Panc1 (cell line): ENCODE measurements at regions not wholly inside any gene's neighbourhood (a gene's known extent, or its start where the extent isn't known, plus 50 kb on each side); places are given as distances from the start of the nearest gene placed in this dataset.

ENCODE experiments used
- ATAC-seq: fragments of 200-7000 bp; cut with Tn5 transposase; 2 replicates; pipeline ENCODE4 v1.9.1; 2020; ENCODE audit warnings: mild to moderate bottlenecking, moderate library complexity
- BruUV-seq: library from RNA; stranded (reverse); fragments of 400-500 nt; replicated peaks from 2 replicates; lab custom pipeline; 2021; lab: Mats Ljungman, UMichigan
- CTCF ChIA-PET: fragments of 300-600 bp; sonication (Branson Sonifier 250); formaldehyde crosslinking; loops from one replicate; lab custom pipeline; 2022; ENCODE audit warnings: antibody characterized with exemption; lab: Charles Lee
- POLR2A ChIA-PET: fragments of 300-600 bp; sonication (Branson Sonifier 250); formaldehyde crosslinking; loops from one replicate; lab custom pipeline; 2022; ENCODE audit warnings: antibody characterized with exemption; lab: Charles Lee
- DNase-seq: peaks from one replicate; pipeline ENCODE4 v3.0.0-alpha.2; 2010; ENCODE audit warnings: low read depth, low spot score
- H3K27ac ChIP-seq: 2 replicates; pipeline ENCODE4 v1.5.1; 2011; ENCODE audit warnings: mild to moderate bottlenecking, low read length, inconsistent platforms
- H3K27me3 ChIP-seq: fragments of 200-500 bp; sonication (Bioruptor generic); 2 replicates; pipeline ENCODE4 v1.6.0; 2014; ENCODE audit warnings: low read length, inconsistent platforms; ENCODE audit not compliant: control insufficient read depth, insufficient read depth
- H3K36me3 ChIP-seq: fragments of 200-500 bp; sonication (Bioruptor generic); 2 replicates; pipeline ENCODE4 v1.5.1; 2014; ENCODE audit warnings: inconsistent platforms, mild to moderate bottlenecking, low read length, moderate library complexity; ENCODE audit not compliant: control insufficient read depth, insufficient read depth
- H3K4me1 ChIP-seq: 2 replicates; pipeline ENCODE4 v1.5.1; 2011; ENCODE audit warnings: inconsistent platforms, mild to moderate bottlenecking, low read length, moderate library complexity; ENCODE audit not compliant: control insufficient read depth, insufficient read depth
- H3K4me3 ChIP-seq, 2 experiments: 2 replicates each; pipeline ENCODE4 v1.5.1; 2011 to 2012; ENCODE audit warnings: low read depth in 2 of 2, low read length in 2 of 2, mild to moderate bottlenecking in 2 of 2, inconsistent platforms in 1 of 2, moderate library complexity in 1 of 2
- H3K9me3 ChIP-seq: fragments of 200-500 bp; sonication (Bioruptor generic); 2 replicates; pipeline ENCODE4 v1.5.1; 2014; ENCODE audit warnings: low read depth, mild to moderate bottlenecking, inconsistent platforms, low read length, moderate library complexity; ENCODE audit not compliant: control insufficient read depth, insufficient read depth
- POLR2AphosphoS5 ChIP-seq: IDR thresholded peaks from 2 replicates; pipeline ENCODE4 v1.6.1; 2012; ENCODE audit warnings: mild to moderate bottlenecking, low read depth, low read length, moderate library complexity
- SIN3A ChIP-seq: IDR thresholded peaks from 2 replicates; pipeline ENCODE4 v1.6.1; 2012; ENCODE audit warnings: low read depth, mild to moderate bottlenecking, low read length, moderate library complexity, borderline replicate concordance; ENCODE audit not compliant: insufficient read depth
- TCF7L2 ChIP-seq: IDR thresholded peaks from 2 replicates; pipeline ENCODE4 v1.6.1; 2011; ENCODE audit warnings: mild to moderate bottlenecking, low read depth, low read length, inconsistent platforms
- in situ Hi-C: cut with HindIII; loops from 2 replicates; pipeline ENCODE4 v1.10.0; 2016; ENCODE audit warnings: low sequenced_read_pairs, low pct_unique_long_range_greater_than_20kb
- intact Hi-C: fragments of 100-400 bp; cut with micrococcal nuclease; formaldehyde crosslinking; loops from one replicate; pipeline ENCODE4 v1.10.0; 2022; ENCODE audit not compliant: unreplicated experiment
- TF ChIP-seq, protein P1 (sequence below): fragments of 450-650 bp; IDR thresholded peaks from 2 replicates; pipeline ENCODE4 v1.5.1; 2017; ENCODE audit warnings: mild to moderate bottlenecking
- TF ChIP-seq, protein P2 (sequence below), 2 experiments: IDR thresholded peaks; 2 replicates each; pipeline ENCODE4 v1.6.1; 2011 to 2012; ENCODE audit warnings: low read depth in 2 of 2, control low read depth in 1 of 2, low read length in 1 of 2, mild to moderate bottlenecking in 1 of 2, moderate library complexity in 1 of 2; ENCODE audit not compliant: insufficient read depth in 1 of 2

GRCh38 chr5:158599157-158599556 lies 500.6 kb downstream of the EBF1 start:
- intact Hi-C loops (no loop called here), in situ Hi-C loops (no loop called here)
- BruUV-seq, result no TSS peak
- no peak overlapping the region for H3K27ac ChIP-seq
- POLR2A ChIA-PET, result no interaction called here
- H3K36me3 ChIP-seq, result no peaks in the 10 kb centered on the region
- CTCF ChIA-PET, result no interaction called here
- no peaks in the 10 kb centered on the region for H3K27me3 ChIP-seq
- no peaks in the 10 kb centered on the region for H3K9me3 ChIP-seq
- no peaks in the 10 kb centered on the region for H3K4me1 ChIP-seq
- ATAC-seq (no peak), DNase-seq (no peak)
- TF ChIP-seq, protein P1, sequence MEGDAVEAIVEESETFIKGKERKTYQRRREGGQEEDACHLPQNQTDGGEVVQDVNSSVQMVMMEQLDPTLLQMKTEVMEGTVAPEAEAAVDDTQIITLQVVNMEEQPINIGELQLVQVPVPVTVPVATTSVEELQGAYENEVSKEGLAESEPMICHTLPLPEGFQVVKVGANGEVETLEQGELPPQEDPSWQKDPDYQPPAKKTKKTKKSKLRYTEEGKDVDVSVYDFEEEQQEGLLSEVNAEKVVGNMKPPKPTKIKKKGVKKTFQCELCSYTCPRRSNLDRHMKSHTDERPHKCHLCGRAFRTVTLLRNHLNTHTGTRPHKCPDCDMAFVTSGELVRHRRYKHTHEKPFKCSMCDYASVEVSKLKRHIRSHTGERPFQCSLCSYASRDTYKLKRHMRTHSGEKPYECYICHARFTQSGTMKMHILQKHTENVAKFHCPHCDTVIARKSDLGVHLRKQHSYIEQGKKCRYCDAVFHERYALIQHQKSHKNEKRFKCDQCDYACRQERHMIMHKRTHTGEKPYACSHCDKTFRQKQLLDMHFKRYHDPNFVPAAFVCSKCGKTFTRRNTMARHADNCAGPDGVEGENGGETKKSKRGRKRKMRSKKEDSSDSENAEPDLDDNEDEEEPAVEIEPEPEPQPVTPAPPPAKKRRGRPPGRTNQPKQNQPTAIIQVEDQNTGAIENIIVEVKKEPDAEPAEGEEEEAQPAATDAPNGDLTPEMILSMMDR, result no peak
- TF ChIP-seq SIN3A (no peak), TCF7L2 (no peak)
- TF ChIP-seq, protein P2, sequence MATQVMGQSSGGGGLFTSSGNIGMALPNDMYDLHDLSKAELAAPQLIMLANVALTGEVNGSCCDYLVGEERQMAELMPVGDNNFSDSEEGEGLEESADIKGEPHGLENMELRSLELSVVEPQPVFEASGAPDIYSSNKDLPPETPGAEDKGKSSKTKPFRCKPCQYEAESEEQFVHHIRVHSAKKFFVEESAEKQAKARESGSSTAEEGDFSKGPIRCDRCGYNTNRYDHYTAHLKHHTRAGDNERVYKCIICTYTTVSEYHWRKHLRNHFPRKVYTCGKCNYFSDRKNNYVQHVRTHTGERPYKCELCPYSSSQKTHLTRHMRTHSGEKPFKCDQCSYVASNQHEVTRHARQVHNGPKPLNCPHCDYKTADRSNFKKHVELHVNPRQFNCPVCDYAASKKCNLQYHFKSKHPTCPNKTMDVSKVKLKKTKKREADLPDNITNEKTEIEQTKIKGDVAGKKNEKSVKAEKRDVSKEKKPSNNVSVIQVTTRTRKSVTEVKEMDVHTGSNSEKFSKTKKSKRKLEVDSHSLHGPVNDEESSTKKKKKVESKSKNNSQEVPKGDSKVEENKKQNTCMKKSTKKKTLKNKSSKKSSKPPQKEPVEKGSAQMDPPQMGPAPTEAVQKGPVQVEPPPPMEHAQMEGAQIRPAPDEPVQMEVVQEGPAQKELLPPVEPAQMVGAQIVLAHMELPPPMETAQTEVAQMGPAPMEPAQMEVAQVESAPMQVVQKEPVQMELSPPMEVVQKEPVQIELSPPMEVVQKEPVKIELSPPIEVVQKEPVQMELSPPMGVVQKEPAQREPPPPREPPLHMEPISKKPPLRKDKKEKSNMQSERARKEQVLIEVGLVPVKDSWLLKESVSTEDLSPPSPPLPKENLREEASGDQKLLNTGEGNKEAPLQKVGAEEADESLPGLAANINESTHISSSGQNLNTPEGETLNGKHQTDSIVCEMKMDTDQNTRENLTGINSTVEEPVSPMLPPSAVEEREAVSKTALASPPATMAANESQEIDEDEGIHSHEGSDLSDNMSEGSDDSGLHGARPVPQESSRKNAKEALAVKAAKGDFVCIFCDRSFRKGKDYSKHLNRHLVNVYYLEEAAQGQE (IDR thresholded peaks at IDR 0.05; ENCODE audit: insufficient read depth in 1 of 2, low read depth in 2 of 2, low read length in 1 of 2), result no peak
- H3K4me3 ChIP-seq, result no peak overlapping the region

- no peak for DNase-seq
Measured at GRCh38 chr5:158594595-158595242, 505.0 kb downstream of the EBF1 start.

More at GRCh38 chr5:158594595-158595242, 505.0 kb downstream of the EBF1 start:
- Histone ChIP-seq H3K9me3 (no peaks in the 10 kb centered on the region), H3K27ac (no peak overlapping the region), H3K36me3 (no peaks in the 10 kb centered on the region), H3K27me3 (no peaks in the 10 kb centered on the region), H3K4me1 (no peaks in the 10 kb centered on the region), H3K4me3 (no peak overlapping the region)
- intact Hi-C loops (no loop called here), in situ Hi-C loops (no loop called here)
- TF ChIP-seq TCF7L2, result no peak
- TF ChIP-seq, protein P1, result no peak
- no peak for TF ChIP-seq SIN3A
- TF ChIP-seq, protein P2 (IDR thresholded peaks at IDR 0.05; ENCODE audit: insufficient read depth in 1 of 2, low read depth in 2 of 2, low read length in 1 of 2), result no peak
- no peak for TF ChIP-seq POLR2AphosphoS5
- ChIA-PET CTCF (no interaction called here), POLR2A (no interaction called here)
- no peak for ATAC-seq
- no TSS peak for BruUV-seq
